ENCODE measurements at regions not wholly inside any gene's neighbourhood (a gene's known extent, or its start where the extent isn't known, plus 50 kb on each side); places are given as distances from the start of the nearest gene placed in this dataset.

DNA sequence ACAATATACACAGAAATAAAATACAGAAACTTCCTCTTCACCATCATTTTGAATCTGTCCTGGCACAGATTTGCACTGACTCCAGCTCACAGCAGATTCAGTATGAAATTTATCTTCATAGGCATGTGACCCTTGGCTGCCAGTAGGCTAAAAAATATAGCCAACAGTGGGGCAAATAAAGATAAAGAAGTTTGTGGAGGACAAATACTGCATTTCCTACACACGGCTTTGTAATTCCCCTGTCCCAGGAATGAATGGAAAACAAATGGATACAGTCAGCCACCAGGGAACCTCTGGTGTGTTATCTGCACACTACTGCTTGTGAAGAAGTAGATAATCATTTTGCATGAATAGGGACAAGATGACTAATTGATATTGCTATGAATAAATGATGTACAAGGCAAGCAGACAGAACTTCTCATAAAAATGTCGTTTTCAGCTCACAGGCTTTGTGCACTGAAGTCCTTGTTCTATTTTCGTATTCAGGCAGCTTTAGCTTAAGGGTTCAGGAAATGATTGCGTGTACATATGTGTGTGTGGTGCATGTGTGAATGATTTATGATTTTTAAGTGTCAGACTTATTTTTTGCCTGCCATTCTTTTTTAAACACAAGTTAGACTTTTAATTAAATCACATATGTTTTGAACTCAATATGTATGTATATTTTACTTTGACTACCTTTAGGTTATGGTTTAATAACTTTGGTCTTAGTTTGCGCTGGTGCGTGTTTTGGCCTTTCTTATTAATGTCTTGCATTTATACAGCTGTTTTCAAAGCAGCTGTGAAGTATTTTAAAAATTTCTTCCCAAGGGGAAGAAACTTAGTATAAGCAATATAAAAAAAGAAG lies 543.8 kb upstream of the JAG1 start:
- no peaks in the 10 kb centered on the region for H3K27me3 ChIP-seq (ENCODE audit: insufficient read depth, low read depth)
- TF ChIP-seq EZH2 (IDR thresholded peaks at IDR 0.05; ENCODE audit: low read depth), result no peak
- TF ChIP-seq, protein P1, sequence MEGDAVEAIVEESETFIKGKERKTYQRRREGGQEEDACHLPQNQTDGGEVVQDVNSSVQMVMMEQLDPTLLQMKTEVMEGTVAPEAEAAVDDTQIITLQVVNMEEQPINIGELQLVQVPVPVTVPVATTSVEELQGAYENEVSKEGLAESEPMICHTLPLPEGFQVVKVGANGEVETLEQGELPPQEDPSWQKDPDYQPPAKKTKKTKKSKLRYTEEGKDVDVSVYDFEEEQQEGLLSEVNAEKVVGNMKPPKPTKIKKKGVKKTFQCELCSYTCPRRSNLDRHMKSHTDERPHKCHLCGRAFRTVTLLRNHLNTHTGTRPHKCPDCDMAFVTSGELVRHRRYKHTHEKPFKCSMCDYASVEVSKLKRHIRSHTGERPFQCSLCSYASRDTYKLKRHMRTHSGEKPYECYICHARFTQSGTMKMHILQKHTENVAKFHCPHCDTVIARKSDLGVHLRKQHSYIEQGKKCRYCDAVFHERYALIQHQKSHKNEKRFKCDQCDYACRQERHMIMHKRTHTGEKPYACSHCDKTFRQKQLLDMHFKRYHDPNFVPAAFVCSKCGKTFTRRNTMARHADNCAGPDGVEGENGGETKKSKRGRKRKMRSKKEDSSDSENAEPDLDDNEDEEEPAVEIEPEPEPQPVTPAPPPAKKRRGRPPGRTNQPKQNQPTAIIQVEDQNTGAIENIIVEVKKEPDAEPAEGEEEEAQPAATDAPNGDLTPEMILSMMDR (conservative IDR thresholded peaks at IDR 0.05), result no peak
- no peaks in the 10 kb centered on the region for H3K9me2 ChIP-seq (ENCODE audit: insufficient read depth)
- no peak for DNase-seq
- ChIA-PET CTCF (no interaction called here), POLR2A (ENCODE audit: unreplicated experiment) (interaction anchor here (0.6 kb wide), 1 partner anchor 17 kb away, joined by 13 read pairs; no protein-coding TSS in a partner anchor)
- H3K4me1 ChIP-seq (replicated peaks; ENCODE audit: insufficient read depth), result no peaks in the 10 kb centered on the region
- intact Hi-C loops (cut with micrococcal nuclease; ENCODE audit: unreplicated experiment), result no loop called here
- H3K4me2 ChIP-seq, result no peak overlapping the region
- H2AFZ ChIP-seq, result no peak overlapping the region
- BruUV-seq (replicated peaks), result no TSS peak
- no peaks in the 10 kb centered on the region for H3K36me3 ChIP-seq (ENCODE audit: low read depth)
- H3K27ac ChIP-seq, result no peak overlapping the region
- no peaks in the 10 kb centered on the region for H3K9me3 ChIP-seq (ENCODE audit: insufficient read depth, low read depth)
- no peaks in the 10 kb centered on the region for H4K20me1 ChIP-seq (ENCODE audit: insufficient read depth)
- H3F3A ChIP-seq (ENCODE audit: insufficient read depth, low read depth), result no peaks in the 10 kb centered on the region
- H3K79me2 ChIP-seq (ENCODE audit: low read depth), result no peaks in the 10 kb centered on the region
- no peak overlapping the region for H3K4me3 ChIP-seq

GRCh38 chr20:11218173-11218680 lies 544.4 kb upstream of the JAG1 start:
- CTCF ChIA-PET, result no interaction called here
- Histone ChIP-seq H3K79me2 (ENCODE audit: low read depth) (no peaks in the 10 kb centered on the region), H3K4me2 (no peak overlapping the region), H3K27me3 (ENCODE audit: insufficient read depth, low read depth) (no peaks in the 10 kb centered on the region), H3K9me3 (ENCODE audit: insufficient read depth, low read depth) (no peaks in the 10 kb centered on the region), H3K4me3 (no peak overlapping the region), H4K20me1 (ENCODE audit: insufficient read depth) (no peaks in the 10 kb centered on the region), H3K9me2 (ENCODE audit: insufficient read depth) (no peaks in the 10 kb centered on the region), H3F3A (ENCODE audit: insufficient read depth, low read depth) (no peaks in the 10 kb centered on the region), H3K36me3 (ENCODE audit: low read depth) (no peaks in the 10 kb centered on the region), H3K4me1 (replicated peaks; ENCODE audit: insufficient read depth) (no peaks in the 10 kb centered on the region), H2AFZ (no peak overlapping the region), H3K27ac (no peak overlapping the region)
- no peak for DNase-seq
- intact Hi-C loops (cut with micrococcal nuclease; ENCODE audit: unreplicated experiment), result no loop called here
- no peak for TF ChIP-seq EZH2 (IDR thresholded peaks at IDR 0.05; ENCODE audit: low read depth)
- TF ChIP-seq, protein P1 (conservative IDR thresholded peaks at IDR 0.05), result no peak
- POLR2A ChIA-PET (ENCODE audit: unreplicated experiment), result interaction anchor here (0.6 kb wide), 1 partner anchor 18 kb away, joined by 13 read pairs; no protein-coding TSS in a partner anchor
- BruUV-seq (replicated peaks), result no TSS peak

GRCh38 chr20:11219192-11219591 lies 545.4 kb upstream of the JAG1 start:
- Histone ChIP-seq H3K27ac (no peak overlapping the region), H2AFZ (no peak overlapping the region), H3K27me3 (ENCODE audit: insufficient read depth, low read depth) (no peaks in the 10 kb centered on the region), H3K36me3 (ENCODE audit: low read depth) (no peaks in the 10 kb centered on the region), H3K4me3 (no peak overlapping the region), H3K9me3 (ENCODE audit: insufficient read depth, low read depth) (no peaks in the 10 kb centered on the region), H3K79me2 (ENCODE audit: low read depth) (no peaks in the 10 kb centered on the region), H3F3A (ENCODE audit: insufficient read depth, low read depth) (no peaks in the 10 kb centered on the region), H3K4me1 (replicated peaks; ENCODE audit: insufficient read depth) (no peaks in the 10 kb centered on the region), H4K20me1 (ENCODE audit: insufficient read depth) (no peaks in the 10 kb centered on the region), H3K9me2 (ENCODE audit: insufficient read depth) (no peaks in the 10 kb centered on the region), H3K4me2 (no peak overlapping the region)
- intact Hi-C loops (cut with micrococcal nuclease; ENCODE audit: unreplicated experiment), result no loop called here
- no peak for TF ChIP-seq EZH2 (IDR thresholded peaks at IDR 0.05; ENCODE audit: low read depth)
- TF ChIP-seq, protein P1 (conservative IDR thresholded peaks at IDR 0.05), result no peak
- BruUV-seq (replicated peaks), result no TSS peak
- ChIA-PET CTCF (no interaction called here), POLR2A (ENCODE audit: unreplicated experiment) (no interaction called here)
- no peak for DNase-seq
